ENCODE measurements at regions not wholly inside any gene's neighbourhood (a gene's known extent, or its start where the extent isn't known, plus 50 kb on each side); places are given as distances from the start of the nearest gene placed in this dataset.

DNA sequence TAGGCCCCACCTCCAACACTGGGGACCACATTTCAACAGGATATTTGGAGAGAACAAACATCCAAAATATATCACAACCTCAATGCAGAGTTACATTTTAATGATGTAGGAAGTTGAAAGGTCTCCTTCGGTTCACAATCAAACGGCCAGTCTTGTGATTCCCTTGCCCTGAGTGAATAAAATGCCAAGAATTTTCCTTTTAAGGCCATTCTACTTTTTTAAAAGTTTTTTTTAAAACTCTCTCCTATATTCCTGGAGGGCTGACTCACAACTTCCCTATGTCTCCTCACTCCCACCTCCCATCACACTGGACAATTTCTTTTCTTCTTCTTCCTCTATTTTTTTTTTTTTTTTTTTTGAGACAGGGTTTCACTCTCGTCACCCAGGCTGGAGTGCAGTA is 693.6 kb upstream of the AUTS2 start:
- CTCF ChIA-PET = no interaction called here
- Histone ChIP-seq H3K9me3 (ENCODE audit: low read length) (no peaks in the 10 kb centered on the region), H3K27ac (ENCODE audit: low read depth, low read length) (no peak overlapping the region), H3K4me1 (ENCODE audit: insufficient read depth, low read length) (no peaks in the 10 kb centered on the region), H3K27me3 (ENCODE audit: insufficient read depth, low read length, poor library complexity, severe bottlenecking) (no peaks in the 10 kb centered on the region), H3K4me3 (ENCODE audit: low read length) (no peak overlapping the region), H3K36me3 (ENCODE audit: insufficient read depth, low read length) (no peaks in the 10 kb centered on the region)
- no peaks in the 10 kb centered on the region for H3K4me1 Mint-ChIP-seq
- peaks cover 0 to 4% of the 10 kb centered on the region in 2 donors for H3K27me3 Mint-ChIP-seq
- POLR2A ChIA-PET = no interaction called here
- no peak overlapping the region for H3K4me3 Mint-ChIP-seq
- H3K27ac Mint-ChIP-seq = no peak overlapping the region
- H3K9me3 Mint-ChIP-seq = peaks cover 6 to 20% (median 9%) of the 10 kb centered on the region in 5 donors
- DNase-seq = no peak
- no peaks in the 10 kb centered on the region for H3K36me3 Mint-ChIP-seq

- Histone ChIP-seq H3K36me3 (ENCODE audit: insufficient read depth, low read length) (no peaks in the 10 kb centered on the region), H3K27ac (ENCODE audit: low read depth, low read length) (no peak overlapping the region), H3K4me1 (ENCODE audit: insufficient read depth, low read length) (no peaks in the 10 kb centered on the region), H3K27me3 (ENCODE audit: insufficient read depth, low read length, poor library complexity, severe bottlenecking) (no peaks in the 10 kb centered on the region), H3K4me3 (ENCODE audit: low read length) (no peak overlapping the region), H3K9me3 (ENCODE audit: low read length) (no peaks in the 10 kb centered on the region)
- Mint-ChIP-seq H3K9me3 (peaks cover 1 to 16% (median 7%) of the 10 kb centered on the region in 5 donors), H3K27me3 (peaks cover 0 to 2% of the 10 kb centered on the region in 2 donors), H3K36me3 (no peaks in the 10 kb centered on the region), H3K4me1 (no peaks in the 10 kb centered on the region), H3K4me3 (no peak overlapping the region), H3K27ac (no peak overlapping the region)
- CTCF ChIA-PET = no interaction called here
- no peak for DNase-seq
- POLR2A ChIA-PET = no interaction called here
Observed at GRCh38 chr7:68911754-68912153, 686.5 kb upstream of the AUTS2 start.

DNA sequence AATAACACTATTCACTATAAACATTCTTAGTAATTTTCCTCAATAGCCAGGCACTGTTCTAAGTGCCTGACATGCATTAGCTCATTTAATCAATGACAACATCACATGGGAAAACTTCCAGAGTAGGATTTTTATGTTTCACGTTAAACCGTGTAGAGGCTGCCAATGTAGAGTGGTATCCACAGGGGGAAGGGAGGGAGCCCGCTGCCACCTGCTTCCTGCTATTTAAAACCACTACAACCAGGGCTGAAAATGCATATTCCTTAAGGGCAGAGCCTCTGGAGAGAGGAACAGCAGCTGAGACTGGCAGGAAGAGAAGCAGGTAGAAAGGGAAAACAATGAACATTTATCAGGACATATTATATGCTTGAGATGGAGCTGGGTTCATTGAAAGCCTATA is 684.3 kb upstream of the AUTS2 start:
- H3K4me3 ChIP-seq (ENCODE audit: low read length) = no peak overlapping the region
- Mint-ChIP-seq H3K27me3 (no peaks in the 10 kb centered on the region), H3K27ac (no peak overlapping the region), H3K4me1 (no peaks in the 10 kb centered on the region), H3K9me3 (peaks cover 3 to 25% (median 6%) of the 10 kb centered on the region in 5 donors), H3K4me3 (no peak overlapping the region), H3K36me3 (no peaks in the 10 kb centered on the region)
- ChIA-PET CTCF (no interaction called here), POLR2A (no interaction called here)
- H3K9me3 ChIP-seq (ENCODE audit: low read length) = no peaks in the 10 kb centered on the region
- H3K27me3 ChIP-seq (ENCODE audit: insufficient read depth, low read length, poor library complexity, severe bottlenecking) = no peaks in the 10 kb centered on the region
- no peak overlapping the region for H3K27ac ChIP-seq (ENCODE audit: low read depth, low read length)
- no peak for DNase-seq
- no peaks in the 10 kb centered on the region for H3K4me1 ChIP-seq (ENCODE audit: insufficient read depth, low read length)
- no peaks in the 10 kb centered on the region for H3K36me3 ChIP-seq (ENCODE audit: insufficient read depth, low read length)

DNA sequence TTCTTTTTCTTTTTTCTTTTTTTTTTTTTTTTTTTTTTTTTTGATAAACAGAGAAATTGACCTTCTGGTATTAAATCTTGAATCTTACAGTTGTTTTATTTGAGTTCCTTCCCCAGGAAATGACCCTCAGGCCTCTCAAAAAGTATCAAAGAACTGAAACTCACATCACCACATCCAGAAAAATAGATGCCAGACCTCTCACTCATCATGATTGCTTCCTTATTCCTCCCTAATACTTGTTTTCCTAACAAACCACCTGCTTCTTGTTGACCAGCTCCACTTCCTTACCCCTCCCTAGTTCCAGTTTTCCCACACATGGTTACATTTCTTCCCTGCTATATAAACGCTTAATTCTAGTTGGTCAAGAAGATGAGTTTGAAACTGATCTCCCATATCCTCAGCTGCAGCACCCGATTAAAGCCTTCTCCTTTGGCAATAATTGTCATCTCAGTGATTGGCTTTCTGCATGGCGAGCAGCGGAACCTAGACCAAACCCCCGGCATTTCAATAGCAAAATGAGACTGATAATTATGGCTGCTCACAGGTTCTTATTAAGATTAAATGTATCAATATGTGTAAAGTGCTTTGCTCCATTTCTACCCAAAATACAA is 681.1 kb upstream of the AUTS2 start:
- DNase-seq = no peak
- Mint-ChIP-seq H3K36me3 (no peaks in the 10 kb centered on the region), H3K27ac (no peak overlapping the region), H3K4me3 (no peak overlapping the region), H3K9me3 (peaks cover 3 to 25% (median 10%) of the 10 kb centered on the region in 5 donors), H3K4me1 (no peaks in the 10 kb centered on the region), H3K27me3 (no peaks in the 10 kb centered on the region)
- Histone ChIP-seq H3K9me3 (ENCODE audit: low read length) (no peaks in the 10 kb centered on the region), H3K4me1 (ENCODE audit: insufficient read depth, low read length) (no peaks in the 10 kb centered on the region), H3K27me3 (ENCODE audit: insufficient read depth, low read length, poor library complexity, severe bottlenecking) (no peaks in the 10 kb centered on the region), H3K27ac (ENCODE audit: low read depth, low read length) (no peak overlapping the region), H3K4me3 (ENCODE audit: low read length) (no peak overlapping the region), H3K36me3 (ENCODE audit: insufficient read depth, low read length) (no peaks in the 10 kb centered on the region)
- CTCF ChIA-PET = no interaction called here
- POLR2A ChIA-PET = no interaction called here

- H3K27ac Mint-ChIP-seq = no peak overlapping the region
- H3K4me1 ChIP-seq (ENCODE audit: insufficient read depth, low read length) = no peaks in the 10 kb centered on the region
- H3K27ac ChIP-seq (ENCODE audit: low read depth, low read length) = no peak overlapping the region
- no peaks in the 10 kb centered on the region for H3K27me3 Mint-ChIP-seq
- ChIA-PET CTCF (no interaction called here), POLR2A (no interaction called here)
- no peaks in the 10 kb centered on the region for H3K27me3 ChIP-seq (ENCODE audit: insufficient read depth, low read length, poor library complexity, severe bottlenecking)
- H3K4me3 ChIP-seq (ENCODE audit: low read length) = no peak overlapping the region
- no peak for DNase-seq
- H3K36me3 Mint-ChIP-seq = no peaks in the 10 kb centered on the region
- H3K4me3 Mint-ChIP-seq = no peak overlapping the region
- H3K4me1 Mint-ChIP-seq = no peaks in the 10 kb centered on the region
- H3K9me3 Mint-ChIP-seq = peaks cover 4 to 28% (median 10%) of the 10 kb centered on the region in 5 donors
- no peaks in the 10 kb centered on the region for H3K36me3 ChIP-seq (ENCODE audit: insufficient read depth, low read length)
- no peaks in the 10 kb centered on the region for H3K9me3 ChIP-seq (ENCODE audit: low read length)
Observed at GRCh38 chr7:68918621-68919020, 679.7 kb upstream of the AUTS2 start.

DNA sequence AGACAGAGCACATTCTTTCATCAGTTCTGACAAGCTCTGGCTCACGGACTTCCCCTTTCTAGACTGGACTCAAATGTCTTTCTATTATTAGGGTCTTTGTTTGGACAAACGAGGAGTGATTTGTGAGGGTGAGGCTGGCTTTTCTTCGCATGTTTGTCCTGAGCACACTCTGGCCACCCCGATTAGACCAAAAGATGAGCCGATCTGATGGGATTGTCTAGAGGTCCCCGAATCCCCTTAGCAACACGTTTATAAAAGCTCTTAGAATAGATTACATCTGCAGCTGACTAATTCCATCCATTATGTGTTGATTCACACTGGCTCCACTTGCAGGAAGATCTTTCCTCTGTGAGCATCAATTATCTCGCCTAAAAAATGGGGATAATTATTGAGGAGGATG is 675.4 kb upstream of the AUTS2 start:
- Mint-ChIP-seq H3K27me3 (no peaks in the 10 kb centered on the region), H3K36me3 (no peaks in the 10 kb centered on the region), H3K9me3 (peaks cover 7 to 32% (median 13%) of the 10 kb centered on the region in 5 donors), H3K4me3 (no peak overlapping the region), H3K27ac (no peak overlapping the region), H3K4me1 (no peaks in the 10 kb centered on the region)
- H3K9me3 ChIP-seq (ENCODE audit: low read length) = no peaks in the 10 kb centered on the region
- H3K4me3 ChIP-seq (ENCODE audit: low read length) = no peak overlapping the region
- no peaks in the 10 kb centered on the region for H3K4me1 ChIP-seq (ENCODE audit: insufficient read depth, low read length)
- POLR2A ChIA-PET = no interaction called here
- no peak for DNase-seq
- H3K27ac ChIP-seq (ENCODE audit: low read depth, low read length) = no peak overlapping the region
- H3K27me3 ChIP-seq (ENCODE audit: insufficient read depth, low read length, poor library complexity, severe bottlenecking) = no peaks in the 10 kb centered on the region
- H3K36me3 ChIP-seq (ENCODE audit: insufficient read depth, low read length) = no peaks in the 10 kb centered on the region
- CTCF ChIA-PET = no interaction called here

GRCh38 chr7:68925241-68925640 is 673.0 kb upstream of the AUTS2 start:
- H3K36me3 Mint-ChIP-seq = no peaks in the 10 kb centered on the region
- POLR2A ChIA-PET = no interaction called here
- peaks cover 9 to 30% (median 13%) of the 10 kb centered on the region in 5 donors for H3K9me3 Mint-ChIP-seq
- no peak overlapping the region for H3K4me3 ChIP-seq (ENCODE audit: low read length)
- no peaks in the 10 kb centered on the region for H3K27me3 ChIP-seq (ENCODE audit: insufficient read depth, low read length, poor library complexity, severe bottlenecking)
- no peak overlapping the region for H3K27ac Mint-ChIP-seq
- no peaks in the 10 kb centered on the region for H3K9me3 ChIP-seq (ENCODE audit: low read length)
- no peaks in the 10 kb centered on the region for H3K4me1 ChIP-seq (ENCODE audit: insufficient read depth, low read length)
- H3K36me3 ChIP-seq (ENCODE audit: insufficient read depth, low read length) = no peaks in the 10 kb centered on the region
- no peak for DNase-seq
- CTCF ChIA-PET = no interaction called here
- no peaks in the 10 kb centered on the region for H3K4me1 Mint-ChIP-seq
- no peaks in the 10 kb centered on the region for H3K27me3 Mint-ChIP-seq
- H3K4me3 Mint-ChIP-seq = no peak overlapping the region
- no peak overlapping the region for H3K27ac ChIP-seq (ENCODE audit: low read depth, low read length)

- CTCF ChIA-PET = no interaction called here
- H3K36me3 ChIP-seq (ENCODE audit: insufficient read depth, low read length) = no peaks in the 10 kb centered on the region
- Mint-ChIP-seq H3K9me3 (peaks cover 10 to 31% (median 19%) of the 10 kb centered on the region in 5 donors), H3K27ac (no peak overlapping the region), H3K36me3 (no peaks in the 10 kb centered on the region), H3K4me1 (no peaks in the 10 kb centered on the region), H3K4me3 (no peak overlapping the region), H3K27me3 (no peaks in the 10 kb centered on the region)
- no peaks in the 10 kb centered on the region for H3K9me3 ChIP-seq (ENCODE audit: low read length)
- POLR2A ChIA-PET = no interaction called here
- H3K27ac ChIP-seq (ENCODE audit: low read depth, low read length) = no peak overlapping the region
- H3K4me1 ChIP-seq (ENCODE audit: insufficient read depth, low read length) = no peaks in the 10 kb centered on the region
- H3K4me3 ChIP-seq (ENCODE audit: low read length) = no peak overlapping the region
- DNase-seq = no peak
- no peaks in the 10 kb centered on the region for H3K27me3 ChIP-seq (ENCODE audit: insufficient read depth, low read length, poor library complexity, severe bottlenecking)
Observed at GRCh38 chr7:68929781-68930261, 668.5 kb upstream of the AUTS2 start.
